IMR-90 (cell line): ENCODE measurements at regions not wholly inside any gene's neighbourhood (a gene's known extent, or its start where the extent isn't known, plus 50 kb on each side); places are given as distances from the start of the nearest gene placed in this dataset.

ENCODE experiments used
- ATAC-seq: fragments of 200-7000 bp; cut with Tn5 transposase; 2 replicates; pipeline ENCODE4 v1.9.1; 2020; ENCODE audit warnings: low read depth, mild to moderate bottlenecking, moderate library complexity
- BruUV-seq: library from RNA; stranded (reverse); fragments of 400-500 nt; replicated peaks from 2 replicates; lab custom pipeline; 2021; lab: Mats Ljungman, UMichigan
- CTCF ChIA-PET: fragments of 300-600 bp; formaldehyde crosslinking; extraction: SDS; loops from one replicate; lab custom pipeline; 2021; ENCODE audit warnings: antibody characterized with exemption; lab: Yijun Ruan, JAX
- POLR2A ChIA-PET: fragments of 300-600 bp; sonication (Branson Sonifier 250); formaldehyde crosslinking; loops from one replicate; lab custom pipeline; 2022; ENCODE audit warnings: antibody characterized with exemption; ENCODE audit not compliant: unreplicated experiment; lab: Charles Lee
- DNase-seq: peaks from one replicate; pipeline ENCODE4 v3.0.0; 2013
- H2AFZ ChIP-seq: replicated peaks from 2 replicates; pipeline ENCODE3; 2013; ENCODE audit warnings: low read length, mild to moderate bottlenecking; ENCODE audit not compliant: poor library complexity
- H2AK5ac ChIP-seq: 2 replicates; pipeline ENCODE4 v1.6.1; 2013; ENCODE audit warnings: low read depth, low read length, inconsistent platforms
- H2AK9ac ChIP-seq: replicated peaks from 2 replicates; pipeline ENCODE3; 2013; ENCODE audit warnings: mild to moderate bottlenecking, low read depth, low read length, moderate library complexity; ENCODE audit not compliant: poor library complexity
- H2BK120ac ChIP-seq: 2 replicates; pipeline ENCODE4 v1.6.1; 2013; ENCODE audit warnings: low read depth, low read length, inconsistent platforms
- H2BK15ac ChIP-seq: 3 replicates; pipeline ENCODE4 v1.6.1; 2013; ENCODE audit warnings: low read depth, low read length, inconsistent platforms
- H2BK20ac ChIP-seq: 2 replicates; pipeline ENCODE4 v1.6.1; 2013; ENCODE audit warnings: low read depth, mild to moderate bottlenecking, inconsistent platforms, low read length, moderate library complexity
- H2BK5ac ChIP-seq: 2 replicates; pipeline ENCODE4 v1.6.1; 2013; ENCODE audit warnings: mild to moderate bottlenecking, low read depth, low read length, inconsistent platforms; ENCODE audit not compliant: poor library complexity, severe bottlenecking
- H3K14ac ChIP-seq: replicated peaks from 2 replicates; pipeline ENCODE4 v1.6.1; 2013; ENCODE audit warnings: low read depth, low read length, inconsistent platforms
- H3K18ac ChIP-seq: 2 replicates; pipeline ENCODE4 v1.6.1; 2013; ENCODE audit warnings: low read depth, low read length, control low read depth
- H3K23ac ChIP-seq: 2 replicates; pipeline ENCODE4 v1.6.1; 2013; ENCODE audit warnings: low read depth, low read length, inconsistent platforms
- H3K27ac ChIP-seq: 2 replicates; pipeline ENCODE4 v1.5.1; 2013; ENCODE audit warnings: mild to moderate bottlenecking, control low read depth, low read length; ENCODE audit not compliant: insufficient read depth
- H3K27me3 ChIP-seq: 2 replicates; pipeline ENCODE4 v1.6.1; 2013; ENCODE audit warnings: low read length; ENCODE audit not compliant: control insufficient read depth, insufficient read depth
- H3K36me3 ChIP-seq: 2 replicates; pipeline ENCODE4 v1.6.1; 2013; ENCODE audit warnings: low read length, mixed read lengths; ENCODE audit not compliant: control insufficient read depth, insufficient read depth
- H3K4ac ChIP-seq: 2 replicates; pipeline ENCODE4 v1.6.1; 2013; ENCODE audit warnings: low read depth, low read length, inconsistent platforms
- H3K4me1 ChIP-seq: 2 replicates; pipeline ENCODE4 v1.6.1; 2013; ENCODE audit warnings: low read length, mixed read lengths; ENCODE audit not compliant: control insufficient read depth, insufficient read depth
- H3K4me2 ChIP-seq: 2 replicates; pipeline ENCODE4 v1.6.1; 2013; ENCODE audit warnings: low read depth, mild to moderate bottlenecking, control low read depth, low read length, moderate library complexity
- H3K4me3 ChIP-seq: 2 replicates; pipeline ENCODE4 v1.5.1; 2013; ENCODE audit warnings: low read depth, mild to moderate bottlenecking, control low read depth, low read length, moderate library complexity; ENCODE audit not compliant: insufficient read depth
- H3K56ac ChIP-seq: 2 replicates; pipeline ENCODE4 v1.6.1; 2013; ENCODE audit warnings: low read length, inconsistent platforms; ENCODE audit not compliant: insufficient read depth; ENCODE audit errors: extremely low read depth
- H3K79me1 ChIP-seq, 2 experiments: 2 replicates each; pipeline ENCODE4 v1.6.1; 2013; ENCODE audit warnings: low read length in 2 of 2, inconsistent platforms in 1 of 2, low read depth in 1 of 2
- H3K9ac ChIP-seq: 2 replicates; pipeline ENCODE4 v1.6.1; 2013; ENCODE audit warnings: low read depth, low read length, control low read depth
- H3K9me1 ChIP-seq: 2 replicates; pipeline ENCODE4 v1.6.1; 2013; ENCODE audit warnings: low read length, inconsistent platforms; ENCODE audit not compliant: insufficient read depth
- H3K9me3 ChIP-seq: 2 replicates; pipeline ENCODE4 v1.6.1; 2013; ENCODE audit warnings: low read length; ENCODE audit not compliant: control insufficient read depth, insufficient read depth
- H4K20me1 ChIP-seq: 2 replicates; pipeline ENCODE4 v1.6.1; 2013; ENCODE audit warnings: low read length, inconsistent platforms; ENCODE audit not compliant: insufficient read depth
- H4K5ac ChIP-seq: 2 replicates; pipeline ENCODE4 v1.6.1; 2013; ENCODE audit warnings: mild to moderate bottlenecking, low read depth, low read length, control low read depth
- H4K8ac ChIP-seq, 2 experiments: 2 replicates each; pipeline ENCODE4 v1.6.1; 2013; ENCODE audit warnings: low read depth in 2 of 2, low read length in 2 of 2, control low read depth in 1 of 2, inconsistent platforms in 1 of 2
- H4K91ac ChIP-seq: 2 replicates; pipeline ENCODE4 v1.6.1; 2013; ENCODE audit warnings: low read depth, low read length, inconsistent platforms; ENCODE audit not compliant: insufficient read depth
- BHLHE40 ChIP-seq: fragments of 150-350 bp; IDR thresholded peaks from 2 replicates; pipeline ENCODE4 v1.6.1; 2016; ENCODE audit warnings: mild to moderate bottlenecking, low read depth, low read length
- CEBPB ChIP-seq: IDR thresholded peaks from 2 replicates; pipeline ENCODE4 v1.6.1; 2012; ENCODE audit warnings: low read depth, low read length, improper control_type of control experiment
- CHD1 ChIP-seq: IDR thresholded peaks from 2 replicates; pipeline ENCODE4 v1.6.1; 2012; ENCODE audit warnings: low read depth, low read length, improper control_type of control experiment
- FOS ChIP-seq: fragments of 150-350 bp; IDR thresholded peaks from 2 replicates; pipeline ENCODE4 v1.6.1; 2016; ENCODE audit warnings: low read depth, low read length
- MAZ ChIP-seq: IDR thresholded peaks from 2 replicates; pipeline ENCODE4 v1.6.1; 2012; ENCODE audit warnings: low read depth, mild to moderate bottlenecking, low read length, improper control_type of control experiment, moderate library complexity, borderline replicate concordance
- MXI1 ChIP-seq: IDR thresholded peaks from 2 replicates; pipeline ENCODE4 v1.6.1; 2012; ENCODE audit warnings: low read depth, mild to moderate bottlenecking, low read length, moderate library complexity, borderline replicate concordance
- NFE2L2 ChIP-seq: fragments of 150-350 bp; IDR thresholded peaks from 2 replicates; pipeline ENCODE4 v1.6.1; 2016; ENCODE audit warnings: low read depth, mild to moderate bottlenecking, low read length
- RFX5 ChIP-seq: IDR thresholded peaks from 2 replicates; pipeline ENCODE4 v1.8.0; 2012; ENCODE audit warnings: low read depth, mild to moderate bottlenecking, low read length, moderate library complexity
- SMC3 ChIP-seq: fragments of 150-350 bp; IDR thresholded peaks from 2 replicates; pipeline ENCODE4 v1.6.1; 2016; ENCODE audit warnings: low read depth, mild to moderate bottlenecking, antibody characterized with exemption, low read length, moderate library complexity
- USF2 ChIP-seq: fragments of 150-350 bp; IDR thresholded peaks from 2 replicates; pipeline ENCODE4 v1.6.1; 2017; ENCODE audit warnings: mild to moderate bottlenecking, antibody characterized with exemption, low read length, low read depth
- WGBS, 2 experiments: methylation state at CpG; one replicate each; pipeline versions ENCODE4 v1.1.5 to v1.1.7; 2013; ENCODE audit warnings: missing lambda C conversion rate in 2 of 2; ENCODE audit not compliant: insufficient read length in 1 of 2; ENCODE audit errors: extremely low coverage in 2 of 2; 5-methylcytosine and 5-hydroxymethylcytosine counted together
- dilution Hi-C: fragments of 300-500 bp; cut with HindIII; formaldehyde crosslinking; loops from one replicate; pipeline ENCODE4 v1.14.3; 2018; ENCODE audit warnings: low sequenced_read_pairs; ENCODE audit not compliant: unreplicated experiment
- in situ Hi-C: fragments of 300-500 bp; cut with MboI; formaldehyde crosslinking; loops from 3 replicates; pipeline ENCODE4 v1.14.3; 2019; ENCODE audit warnings: low sequenced_read_pairs, inconsistent platforms, mixed read lengths
- intact Hi-C: fragments of 100-400 bp; cut with micrococcal nuclease; formaldehyde crosslinking; loops from 2 replicates; pipeline ENCODE4 v1.10.0; 2022

- H2AFZ ChIP-seq = no peak overlapping the region
- ChIA-PET POLR2A (interaction anchor here (1.2 kb wide), 1 partner anchor 54 kb away, joined by 5 read pairs; no protein-coding TSS in a partner anchor), CTCF (interaction anchor here (0.6 kb wide), 1 partner anchor 54 kb away, joined by 4 read pairs; no protein-coding TSS in a partner anchor)
- H3K9me3 ChIP-seq = no peaks in the 10 kb centered on the region
- H4K5ac ChIP-seq = no peak overlapping the region
- H3K9me1 ChIP-seq = no peaks in the 10 kb centered on the region
- H2BK15ac ChIP-seq = no peak overlapping the region
- dilution Hi-C loops = no loop called here
- no peak overlapping the region for H3K23ac ChIP-seq
- no peaks in the 10 kb centered on the region for H3K4me1 ChIP-seq
- no peaks in the 10 kb centered on the region for H3K36me3 ChIP-seq
- no peak for TF ChIP-seq USF2
- TF ChIP-seq BHLHE40 = no peak
- no peak for TF ChIP-seq MXI1
- TF ChIP-seq RFX5 = no peak
- no peak for TF ChIP-seq CEBPB
- TF ChIP-seq SMC3 = no peak
- no peak for TF ChIP-seq CHD1
- TF ChIP-seq NFE2L2 = no peak
- no peak for TF ChIP-seq MAZ
- TF ChIP-seq FOS = no peak
- H3K27me3 ChIP-seq = no peaks in the 10 kb centered on the region
- no peak overlapping the region for H3K14ac ChIP-seq
- 86% methylated on average over 1 of the region's 1 CpG; no CpG with 5 or more reads in 1 of the 2 experiments for WGBS, 2 experiments
- no peaks in the 10 kb centered on the region for H4K20me1 ChIP-seq
- no peak overlapping the region for H3K56ac ChIP-seq
- no peak overlapping the region for H3K4me3 ChIP-seq
- no peak for ATAC-seq
- H2BK20ac ChIP-seq = no peak overlapping the region
- intact Hi-C loops = no loop called here
- H2AK9ac ChIP-seq = no peak overlapping the region
- in situ Hi-C loops = no loop called here
- H2BK120ac ChIP-seq = no peak overlapping the region
- H3K27ac ChIP-seq = no peak overlapping the region
- no peak overlapping the region for H4K8ac ChIP-seq
- H3K4me2 ChIP-seq = no peak overlapping the region
- H3K4ac ChIP-seq = no peak overlapping the region
- no peak overlapping the region for H3K9ac ChIP-seq
- BruUV-seq = no TSS peak
- no peak overlapping the region for H2AK5ac ChIP-seq
- H4K91ac ChIP-seq = no peak overlapping the region
- no peaks in the 10 kb centered on the region for H3K79me1 ChIP-seq
- H3K18ac ChIP-seq = no peak overlapping the region
- no peak for DNase-seq
- H2BK5ac ChIP-seq = no peak overlapping the region
Observed at GRCh38 chr5:125017796-125018195, 271.4 kb upstream of the ZNF608 start.
